ENCODE measurements at regions not wholly inside any gene's neighbourhood (a gene's known extent, or its start where the extent isn't known, plus 50 kb on each side); places are given as distances from the start of the nearest gene placed in this dataset.

DNA sequence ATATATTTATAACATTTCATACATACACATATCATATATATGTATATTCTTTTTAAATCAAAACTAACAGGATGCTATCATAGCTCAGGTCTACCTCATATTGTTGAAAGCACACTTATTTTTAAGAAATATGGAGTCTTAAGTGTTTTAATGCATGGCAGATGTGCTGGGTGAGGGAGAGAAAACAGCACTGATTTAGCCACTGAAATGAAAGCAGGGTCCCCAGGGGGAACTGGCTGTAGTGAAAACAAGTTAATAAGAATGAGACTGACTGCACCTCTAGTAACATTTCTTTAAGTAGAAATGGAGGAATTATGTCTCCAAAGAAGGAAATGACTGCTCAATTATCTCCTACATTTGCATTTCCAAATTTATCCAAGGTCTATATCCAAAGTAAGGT is 857.8 kb downstream of the DCDC2C start (continued):
- TF ChIP-seq, protein P1, sequence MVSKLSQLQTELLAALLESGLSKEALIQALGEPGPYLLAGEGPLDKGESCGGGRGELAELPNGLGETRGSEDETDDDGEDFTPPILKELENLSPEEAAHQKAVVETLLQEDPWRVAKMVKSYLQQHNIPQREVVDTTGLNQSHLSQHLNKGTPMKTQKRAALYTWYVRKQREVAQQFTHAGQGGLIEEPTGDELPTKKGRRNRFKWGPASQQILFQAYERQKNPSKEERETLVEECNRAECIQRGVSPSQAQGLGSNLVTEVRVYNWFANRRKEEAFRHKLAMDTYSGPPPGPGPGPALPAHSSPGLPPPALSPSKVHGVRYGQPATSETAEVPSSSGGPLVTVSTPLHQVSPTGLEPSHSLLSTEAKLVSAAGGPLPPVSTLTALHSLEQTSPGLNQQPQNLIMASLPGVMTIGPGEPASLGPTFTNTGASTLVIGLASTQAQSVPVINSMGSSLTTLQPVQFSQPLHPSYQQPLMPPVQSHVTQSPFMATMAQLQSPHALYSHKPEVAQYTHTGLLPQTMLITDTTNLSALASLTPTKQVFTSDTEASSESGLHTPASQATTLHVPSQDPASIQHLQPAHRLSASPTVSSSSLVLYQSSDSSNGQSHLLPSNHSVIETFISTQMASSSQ (IDR thresholded peaks at IDR 0.05; ENCODE audit: low read depth): no peak
- TF ChIP-seq, protein P1 (CRISPR knock-in tag; IDR thresholded peaks at IDR 0.05; ENCODE audit: borderline replicate concordance): no peak
- TF ChIP-seq, protein P2, sequence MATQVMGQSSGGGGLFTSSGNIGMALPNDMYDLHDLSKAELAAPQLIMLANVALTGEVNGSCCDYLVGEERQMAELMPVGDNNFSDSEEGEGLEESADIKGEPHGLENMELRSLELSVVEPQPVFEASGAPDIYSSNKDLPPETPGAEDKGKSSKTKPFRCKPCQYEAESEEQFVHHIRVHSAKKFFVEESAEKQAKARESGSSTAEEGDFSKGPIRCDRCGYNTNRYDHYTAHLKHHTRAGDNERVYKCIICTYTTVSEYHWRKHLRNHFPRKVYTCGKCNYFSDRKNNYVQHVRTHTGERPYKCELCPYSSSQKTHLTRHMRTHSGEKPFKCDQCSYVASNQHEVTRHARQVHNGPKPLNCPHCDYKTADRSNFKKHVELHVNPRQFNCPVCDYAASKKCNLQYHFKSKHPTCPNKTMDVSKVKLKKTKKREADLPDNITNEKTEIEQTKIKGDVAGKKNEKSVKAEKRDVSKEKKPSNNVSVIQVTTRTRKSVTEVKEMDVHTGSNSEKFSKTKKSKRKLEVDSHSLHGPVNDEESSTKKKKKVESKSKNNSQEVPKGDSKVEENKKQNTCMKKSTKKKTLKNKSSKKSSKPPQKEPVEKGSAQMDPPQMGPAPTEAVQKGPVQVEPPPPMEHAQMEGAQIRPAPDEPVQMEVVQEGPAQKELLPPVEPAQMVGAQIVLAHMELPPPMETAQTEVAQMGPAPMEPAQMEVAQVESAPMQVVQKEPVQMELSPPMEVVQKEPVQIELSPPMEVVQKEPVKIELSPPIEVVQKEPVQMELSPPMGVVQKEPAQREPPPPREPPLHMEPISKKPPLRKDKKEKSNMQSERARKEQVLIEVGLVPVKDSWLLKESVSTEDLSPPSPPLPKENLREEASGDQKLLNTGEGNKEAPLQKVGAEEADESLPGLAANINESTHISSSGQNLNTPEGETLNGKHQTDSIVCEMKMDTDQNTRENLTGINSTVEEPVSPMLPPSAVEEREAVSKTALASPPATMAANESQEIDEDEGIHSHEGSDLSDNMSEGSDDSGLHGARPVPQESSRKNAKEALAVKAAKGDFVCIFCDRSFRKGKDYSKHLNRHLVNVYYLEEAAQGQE (IDR thresholded peaks at IDR 0.05; ENCODE audit: borderline replicate concordance in 1 of 2, low read depth in 1 of 2, low read length in 2 of 2): no peak
- TF ChIP-seq NFRKB (IDR thresholded peaks at IDR 0.05) (no peak), ZSCAN5A (CRISPR knock-in tag; IDR thresholded peaks at IDR 0.05; ENCODE audit: borderline replicate concordance) (no peak), ZBTB3 (CRISPR knock-in tag; IDR thresholded peaks at IDR 0.05; ENCODE audit: borderline replicate concordance, low read depth) (no peak), IRX3 (CRISPR knock-in tag; IDR thresholded peaks at IDR 0.05; ENCODE audit: borderline replicate concordance, low read depth) (no peak), HDAC1 (CRISPR knock-in tag; IDR thresholded peaks at IDR 0.05) (no peak)
